ENCODE measurements at regions not wholly inside any gene's neighbourhood (a gene's known extent, or its start where the extent isn't known, plus 50 kb on each side); places are given as distances from the start of the nearest gene placed in this dataset.

DNA sequence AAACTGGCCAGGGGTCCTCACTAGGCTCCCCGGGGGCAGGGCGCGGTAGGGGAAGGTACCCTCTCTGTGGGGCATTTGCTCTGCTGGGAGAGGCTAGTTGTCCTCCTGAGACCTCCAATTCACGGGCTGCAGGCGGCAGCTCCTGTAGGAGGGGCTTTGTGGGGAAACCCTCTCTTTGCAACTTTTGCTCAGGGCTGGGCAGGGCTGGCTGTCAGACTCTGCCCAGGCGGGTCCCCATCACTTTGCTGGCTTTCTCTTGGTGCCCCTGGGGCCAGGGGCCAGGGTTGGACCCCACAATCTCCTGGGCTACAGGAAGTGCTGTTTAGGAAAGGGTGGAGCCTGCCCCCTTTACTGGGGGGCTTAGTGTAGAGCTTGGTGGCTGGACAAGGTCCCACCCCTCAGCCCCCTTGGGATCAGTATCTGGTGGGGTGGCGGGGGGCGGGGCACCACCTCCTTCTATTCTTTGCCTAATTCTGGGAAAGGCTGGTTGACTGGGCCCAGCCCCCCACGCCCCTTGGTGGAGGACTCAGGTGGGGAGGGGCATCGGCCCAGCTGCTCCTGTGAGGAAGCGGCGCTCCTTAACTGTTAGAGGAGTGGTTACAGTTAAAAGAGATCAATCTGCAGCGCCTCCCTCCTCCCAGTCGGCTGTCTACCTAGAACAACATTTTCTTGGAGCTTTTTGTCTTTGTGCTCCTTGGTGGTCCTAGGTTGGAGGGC is 918.7 kb downstream of the AACS start:
- no peak for TF ChIP-seq POLR2A (IDR thresholded peaks at IDR 0.05)
- TF ChIP-seq, protein P1, sequence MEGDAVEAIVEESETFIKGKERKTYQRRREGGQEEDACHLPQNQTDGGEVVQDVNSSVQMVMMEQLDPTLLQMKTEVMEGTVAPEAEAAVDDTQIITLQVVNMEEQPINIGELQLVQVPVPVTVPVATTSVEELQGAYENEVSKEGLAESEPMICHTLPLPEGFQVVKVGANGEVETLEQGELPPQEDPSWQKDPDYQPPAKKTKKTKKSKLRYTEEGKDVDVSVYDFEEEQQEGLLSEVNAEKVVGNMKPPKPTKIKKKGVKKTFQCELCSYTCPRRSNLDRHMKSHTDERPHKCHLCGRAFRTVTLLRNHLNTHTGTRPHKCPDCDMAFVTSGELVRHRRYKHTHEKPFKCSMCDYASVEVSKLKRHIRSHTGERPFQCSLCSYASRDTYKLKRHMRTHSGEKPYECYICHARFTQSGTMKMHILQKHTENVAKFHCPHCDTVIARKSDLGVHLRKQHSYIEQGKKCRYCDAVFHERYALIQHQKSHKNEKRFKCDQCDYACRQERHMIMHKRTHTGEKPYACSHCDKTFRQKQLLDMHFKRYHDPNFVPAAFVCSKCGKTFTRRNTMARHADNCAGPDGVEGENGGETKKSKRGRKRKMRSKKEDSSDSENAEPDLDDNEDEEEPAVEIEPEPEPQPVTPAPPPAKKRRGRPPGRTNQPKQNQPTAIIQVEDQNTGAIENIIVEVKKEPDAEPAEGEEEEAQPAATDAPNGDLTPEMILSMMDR (IDR thresholded peaks at IDR 0.05 in 4 of 5, conservative IDR thresholded peaks at IDR 0.05 in 1 of 5), result no peak

All from gastrocnemius medialis (tissue), 4 donors.